Glutamatergic neuron (in vitro differentiated cells): ENCODE measurements at regions not wholly inside any gene's neighbourhood (a gene's known extent, or its start where the extent isn't known, plus 50 kb on each side); places are given as distances from the start of the nearest gene placed in this dataset.

ENCODE experiments used
- DNase-seq: peaks from one replicate; pipeline ENCODE4 v3.0.0; 2022
- H3K27ac Mint-ChIP-seq: one replicate; pipeline ENCODE4 v1.8.0; 2020; ENCODE audit warnings: mild to moderate bottlenecking, mixed read lengths, inconsistent platforms; ENCODE audit not compliant: unreplicated experiment
- H3K27me3 Mint-ChIP-seq: one replicate; pipeline ENCODE4 v1.8.0; 2020; ENCODE audit warnings: mild to moderate bottlenecking, moderate library complexity, mixed read lengths, inconsistent platforms; ENCODE audit not compliant: unreplicated experiment
- H3K36me3 Mint-ChIP-seq: one replicate; pipeline ENCODE4 v1.8.0; 2020; ENCODE audit warnings: mild to moderate bottlenecking, mixed read lengths, inconsistent platforms; ENCODE audit not compliant: unreplicated experiment
- H3K4me1 Mint-ChIP-seq: one replicate; pipeline ENCODE4 v1.8.0; 2020; ENCODE audit warnings: mild to moderate bottlenecking, low read depth, mixed read lengths, inconsistent platforms; ENCODE audit not compliant: unreplicated experiment
- H3K4me3 Mint-ChIP-seq: one replicate; pipeline ENCODE4 v1.8.0; 2020; ENCODE audit warnings: mild to moderate bottlenecking, mixed read lengths, inconsistent platforms; ENCODE audit not compliant: unreplicated experiment
- H3K9me3 Mint-ChIP-seq: one replicate; pipeline ENCODE4 v1.8.0; 2020; ENCODE audit warnings: mild to moderate bottlenecking, moderate library complexity, mixed read lengths, inconsistent platforms; ENCODE audit not compliant: unreplicated experiment
- TF ChIP-seq, protein P1 (sequence below): fragments of 200-600 bp; sonication (generic); IDR thresholded peaks from one replicate; pipeline ENCODE4 v1.5.0; 2021; ENCODE audit not compliant: partially characterized antibody, unreplicated experiment

GRCh38 chr7:54183055-54183454, 359.1 kb upstream of the VSTM2A start:
- Mint-ChIP-seq H3K27me3 (no peaks in the 10 kb centered on the region), H3K27ac (no peak overlapping the region), H3K4me1 (no peaks in the 10 kb centered on the region), H3K4me3 (no peak overlapping the region), H3K36me3 (no peaks in the 10 kb centered on the region), H3K9me3 (no peaks in the 10 kb centered on the region)
- DNase-seq: no peak
- TF ChIP-seq, protein P1, sequence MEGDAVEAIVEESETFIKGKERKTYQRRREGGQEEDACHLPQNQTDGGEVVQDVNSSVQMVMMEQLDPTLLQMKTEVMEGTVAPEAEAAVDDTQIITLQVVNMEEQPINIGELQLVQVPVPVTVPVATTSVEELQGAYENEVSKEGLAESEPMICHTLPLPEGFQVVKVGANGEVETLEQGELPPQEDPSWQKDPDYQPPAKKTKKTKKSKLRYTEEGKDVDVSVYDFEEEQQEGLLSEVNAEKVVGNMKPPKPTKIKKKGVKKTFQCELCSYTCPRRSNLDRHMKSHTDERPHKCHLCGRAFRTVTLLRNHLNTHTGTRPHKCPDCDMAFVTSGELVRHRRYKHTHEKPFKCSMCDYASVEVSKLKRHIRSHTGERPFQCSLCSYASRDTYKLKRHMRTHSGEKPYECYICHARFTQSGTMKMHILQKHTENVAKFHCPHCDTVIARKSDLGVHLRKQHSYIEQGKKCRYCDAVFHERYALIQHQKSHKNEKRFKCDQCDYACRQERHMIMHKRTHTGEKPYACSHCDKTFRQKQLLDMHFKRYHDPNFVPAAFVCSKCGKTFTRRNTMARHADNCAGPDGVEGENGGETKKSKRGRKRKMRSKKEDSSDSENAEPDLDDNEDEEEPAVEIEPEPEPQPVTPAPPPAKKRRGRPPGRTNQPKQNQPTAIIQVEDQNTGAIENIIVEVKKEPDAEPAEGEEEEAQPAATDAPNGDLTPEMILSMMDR: no peak

GRCh38 chr7:54186336-54186735, 355.8 kb upstream of the VSTM2A start:
- Mint-ChIP-seq H3K27me3 (no peaks in the 10 kb centered on the region), H3K9me3 (no peaks in the 10 kb centered on the region), H3K4me1 (no peaks in the 10 kb centered on the region), H3K36me3 (no peaks in the 10 kb centered on the region), H3K27ac (no peak overlapping the region), H3K4me3 (no peak overlapping the region)
- no peak for DNase-seq
- TF ChIP-seq, protein P1: no peak

- Mint-ChIP-seq H3K27me3 (no peaks in the 10 kb centered on the region), H3K27ac (no peak overlapping the region), H3K36me3 (no peaks in the 10 kb centered on the region), H3K4me1 (no peaks in the 10 kb centered on the region), H3K4me3 (no peak overlapping the region), H3K9me3 (no peaks in the 10 kb centered on the region)
- no peak for DNase-seq
- TF ChIP-seq, protein P1: no peak
These were observed 354.1 kb upstream of the VSTM2A start for GRCh38 chr7:54187886-54188685.

- no peaks in the 10 kb centered on the region for H3K9me3 Mint-ChIP-seq
- no peaks in the 10 kb centered on the region for H3K4me1 Mint-ChIP-seq
- H3K4me3 Mint-ChIP-seq: no peak overlapping the region
- TF ChIP-seq, protein P1: no peak
- H3K27ac Mint-ChIP-seq: no peak overlapping the region
- H3K27me3 Mint-ChIP-seq: no peaks in the 10 kb centered on the region
- DNase-seq: no peak
- H3K36me3 Mint-ChIP-seq: no peaks in the 10 kb centered on the region
These were observed 353.3 kb upstream of the VSTM2A start for GRCh38 chr7:54188843-54189242.

DNA sequence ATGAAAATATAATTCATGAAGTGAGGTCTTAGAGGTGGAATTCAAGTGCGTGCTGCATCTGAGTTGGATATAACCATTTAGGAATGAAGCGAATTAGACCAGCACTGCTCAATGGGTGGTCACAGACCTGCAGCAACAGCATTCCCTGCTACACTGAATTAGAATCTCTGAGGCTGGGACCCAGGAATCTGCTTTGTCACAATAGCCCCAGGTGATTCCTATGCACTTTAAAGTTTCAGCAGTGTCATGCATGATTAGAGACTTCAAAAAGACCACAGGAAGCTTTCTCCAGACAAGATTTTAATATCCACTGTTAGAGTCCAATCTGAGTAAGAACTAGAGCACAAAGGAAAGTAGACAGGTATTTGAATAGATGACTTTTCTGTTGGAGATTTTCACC, 352.8 kb upstream of the VSTM2A start:
- no peak for DNase-seq
- Mint-ChIP-seq H3K9me3 (no peaks in the 10 kb centered on the region), H3K4me1 (no peaks in the 10 kb centered on the region), H3K36me3 (no peaks in the 10 kb centered on the region), H3K4me3 (no peak overlapping the region), H3K27me3 (no peaks in the 10 kb centered on the region), H3K27ac (no peak overlapping the region)
- TF ChIP-seq, protein P1: no peak
